Body of pancreas (tissue), 4 donors: ENCODE measurements at regions not wholly inside any gene's neighbourhood (a gene's known extent, or its start where the extent isn't known, plus 50 kb on each side); places are given as distances from the start of the nearest gene placed in this dataset.

Source experiments
- ATAC-seq: fragments of 150-250 bp; one replicate; pipeline ENCODE4 v1.9.1; 2016
- DNase-seq, 4 donors: peaks; one replicate each; pipeline ENCODE4 v3.0.0-alpha.2; 2019
- H3K27ac ChIP-seq, 4 donors: fragments of 200-600 bp; sonication (generic); 1 replicate in 3 of 4; 2 replicates in 1 of 4; pipeline versions ENCODE4 v1.5.1 to v1.6.1; 2016 to 2019; ENCODE audit warnings: mild to moderate bottlenecking in 1 of 4, mixed read lengths in 1 of 4, moderate library complexity in 1 of 4
- H3K27me3 ChIP-seq, 2 donors: fragments of 200-600 bp; sonication (generic); one replicate each; pipeline ENCODE4 v1.6.0; 2016; ENCODE audit warnings: mild to moderate bottlenecking in 1 of 2
- H3K36me3 ChIP-seq, 2 donors: fragments of 200-600 bp; sonication (generic); replicated peaks in 1 of 2; 2 replicates each; pipeline ENCODE4 v1.5.1; 2016; ENCODE audit warnings: low read depth in 2 of 2; ENCODE audit not compliant: insufficient read depth in 1 of 2
- H3K4me1 ChIP-seq: fragments of 200-600 bp; sonication (generic); one replicate; pipeline ENCODE4 v1.6.0; 2016
- H3K4me3 ChIP-seq, 2 donors: fragments of 200-600 bp; sonication (generic); 1 replicate in 1 of 2; 2 replicates in 1 of 2; pipeline ENCODE4 v1.5.1; 2016 to 2019
- H3K9me3 ChIP-seq, 3 donors: fragments of 200-600 bp; sonication (generic); 1 replicate in 2 of 3; 2 replicates in 1 of 3; pipeline ENCODE4 v1.5.1; 2016
- CTCF ChIP-seq, 7 experiments: fragments of 450-650 bp in 4 of 7; fragments of 200-600 bp in 3 of 7; sonication (generic) in 3 of 7; IDR thresholded peaks; one replicate each; pipeline ENCODE4 v1.5.1; 2016 to 2019; ENCODE audit warnings: antibody characterized with exemption in 7 of 7
- POLR2A ChIP-seq, 3 donors: fragments of 450-650 bp; IDR thresholded peaks; one replicate each; pipeline ENCODE4 v1.6.1; 2016; ENCODE audit warnings: antibody characterized with exemption in 3 of 3, mild to moderate bottlenecking in 2 of 3
- WGBS, 2 donors: methylation state at CpG; one replicate each; pipeline ENCODE4 v1.1.5; 2017; 5-methylcytosine and 5-hydroxymethylcytosine counted together
- intact Hi-C: fragments of 100-400 bp; cut with DNase I; formaldehyde crosslinking; loops from one replicate; pipeline ENCODE4 v1.15.1; 2023

GRCh38 chr5:108681079-108681921, 66.4 kb upstream of the FER start:
- Histone ChIP-seq H3K4me1 (peaks cover 5% of the 10 kb centered on the region), H3K27ac (no peak overlapping the region), H3K4me3 (no peak overlapping the region)

GRCh38 chr5:108678091-108678490, 69.6 kb upstream of the FER start:
- WGBS, 2 donors, result 63 to 71% methylated on average over 4 of the region's 4 CpGs
- intact Hi-C loops, result no loop called here
- TF ChIP-seq POLR2A (IDR thresholded peaks at IDR 0.05) (no peak), CTCF (IDR thresholded peaks at IDR 0.05) (no peak)
- no peak for ATAC-seq
- H3K4me1 ChIP-seq, result peaks cover 5% of the 10 kb centered on the region
- H3K4me3 ChIP-seq, result no peak overlapping the region
- no peak overlapping the region for H3K27ac ChIP-seq
- H3K36me3 ChIP-seq, result no peaks in the 10 kb centered on the region
- no peaks in the 10 kb centered on the region for H3K27me3 ChIP-seq
- no peaks in the 10 kb centered on the region for H3K9me3 ChIP-seq
- no peak for DNase-seq

More at GRCh38 chr5:108681079-108681921, 66.4 kb upstream of the FER start:
- TF ChIP-seq CTCF (IDR thresholded peaks at IDR 0.05) (peak; percentile 30 to 88 (median 85)), POLR2A (IDR thresholded peaks at IDR 0.05) (no peak)
- peak; percentile 94 for ATAC-seq
- DNase-seq, result peak; percentile 21 to 62 (median 30)
- WGBS, 2 donors, result 12 to 17% methylated on average over 5 of the region's 5 CpGs
- Histone ChIP-seq H3K36me3 (no peaks in the 10 kb centered on the region), H3K9me3 (no peaks in the 10 kb centered on the region), H3K27me3 (no peaks in the 10 kb centered on the region)
- intact Hi-C loops, result no loop called here

GRCh38 chr5:108675736-108676135, 72.0 kb upstream of the FER start:
- no peak for DNase-seq
- Histone ChIP-seq H3K36me3 (no peaks in the 10 kb centered on the region), H3K27me3 (no peaks in the 10 kb centered on the region), H3K4me3 (no peak overlapping the region), H3K9me3 (no peaks in the 10 kb centered on the region), H3K27ac (no peak overlapping the region), H3K4me1 (no peaks in the 10 kb centered on the region)
- no peak for ATAC-seq
- intact Hi-C loops, result no loop called here
- TF ChIP-seq POLR2A (IDR thresholded peaks at IDR 0.05) (no peak), CTCF (IDR thresholded peaks at IDR 0.05) (no peak)
- 89 to 91% methylated on average over 5 of the region's 5 CpGs for WGBS, 2 donors

GRCh38 chr5:108672639-108673038, 75.1 kb upstream of the FER start:
- Histone ChIP-seq H3K4me1 (no peaks in the 10 kb centered on the region), H3K9me3 (no peaks in the 10 kb centered on the region), H3K27ac (no peak overlapping the region), H3K36me3 (no peaks in the 10 kb centered on the region), H3K4me3 (no peak overlapping the region), H3K27me3 (no peaks in the 10 kb centered on the region)
- DNase-seq (no peak), ATAC-seq (no peak)
- intact Hi-C loops, result no loop called here
- 43 to 55% methylated on average over 2 of the region's 2 CpGs for WGBS, 2 donors
- TF ChIP-seq POLR2A (IDR thresholded peaks at IDR 0.05), result no peak
- TF ChIP-seq CTCF (IDR thresholded peaks at IDR 0.05), result no peak
